IMR-90 (cell line): ENCODE measurements at regions not wholly inside any gene's neighbourhood (a gene's known extent, or its start where the extent isn't known, plus 50 kb on each side); places are given as distances from the start of the nearest gene placed in this dataset.

Experiments
- ATAC-seq: fragments of 200-7000 bp; cut with Tn5 transposase; 2 replicates; pipeline ENCODE4 v1.9.1; 2020; ENCODE audit warnings: low read depth, mild to moderate bottlenecking, moderate library complexity
- BruUV-seq: library from RNA; stranded (reverse); fragments of 400-500 nt; replicated peaks from 2 replicates; lab custom pipeline; 2021; lab: Mats Ljungman, UMichigan
- CTCF ChIA-PET: fragments of 300-600 bp; formaldehyde crosslinking; extraction: SDS; loops from one replicate; lab custom pipeline; 2021; ENCODE audit warnings: antibody characterized with exemption; lab: Yijun Ruan, JAX
- POLR2A ChIA-PET: fragments of 300-600 bp; sonication (Branson Sonifier 250); formaldehyde crosslinking; loops from one replicate; lab custom pipeline; 2022; ENCODE audit warnings: antibody characterized with exemption; ENCODE audit not compliant: unreplicated experiment; lab: Charles Lee
- DNase-seq: peaks from one replicate; pipeline ENCODE4 v3.0.0; 2013
- H2AFZ ChIP-seq: replicated peaks from 2 replicates; pipeline ENCODE3; 2013; ENCODE audit warnings: low read length, mild to moderate bottlenecking; ENCODE audit not compliant: poor library complexity
- H2AK5ac ChIP-seq: 2 replicates; pipeline ENCODE4 v1.6.1; 2013; ENCODE audit warnings: low read depth, low read length, inconsistent platforms
- H2AK9ac ChIP-seq: replicated peaks from 2 replicates; pipeline ENCODE3; 2013; ENCODE audit warnings: mild to moderate bottlenecking, low read depth, low read length, moderate library complexity; ENCODE audit not compliant: poor library complexity
- H2BK120ac ChIP-seq: 2 replicates; pipeline ENCODE4 v1.6.1; 2013; ENCODE audit warnings: low read depth, low read length, inconsistent platforms
- H2BK15ac ChIP-seq: 3 replicates; pipeline ENCODE4 v1.6.1; 2013; ENCODE audit warnings: low read depth, low read length, inconsistent platforms
- H2BK20ac ChIP-seq: 2 replicates; pipeline ENCODE4 v1.6.1; 2013; ENCODE audit warnings: low read depth, mild to moderate bottlenecking, inconsistent platforms, low read length, moderate library complexity
- H2BK5ac ChIP-seq: 2 replicates; pipeline ENCODE4 v1.6.1; 2013; ENCODE audit warnings: mild to moderate bottlenecking, low read depth, low read length, inconsistent platforms; ENCODE audit not compliant: poor library complexity, severe bottlenecking
- H3K14ac ChIP-seq: replicated peaks from 2 replicates; pipeline ENCODE4 v1.6.1; 2013; ENCODE audit warnings: low read depth, low read length, inconsistent platforms
- H3K18ac ChIP-seq: 2 replicates; pipeline ENCODE4 v1.6.1; 2013; ENCODE audit warnings: low read depth, low read length, control low read depth
- H3K23ac ChIP-seq: 2 replicates; pipeline ENCODE4 v1.6.1; 2013; ENCODE audit warnings: low read depth, low read length, inconsistent platforms
- H3K27ac ChIP-seq: 2 replicates; pipeline ENCODE4 v1.5.1; 2013; ENCODE audit warnings: mild to moderate bottlenecking, control low read depth, low read length; ENCODE audit not compliant: insufficient read depth
- H3K27me3 ChIP-seq: 2 replicates; pipeline ENCODE4 v1.6.1; 2013; ENCODE audit warnings: low read length; ENCODE audit not compliant: control insufficient read depth, insufficient read depth
- H3K36me3 ChIP-seq: 2 replicates; pipeline ENCODE4 v1.6.1; 2013; ENCODE audit warnings: low read length, mixed read lengths; ENCODE audit not compliant: control insufficient read depth, insufficient read depth
- H3K4ac ChIP-seq: 2 replicates; pipeline ENCODE4 v1.6.1; 2013; ENCODE audit warnings: low read depth, low read length, inconsistent platforms
- H3K4me1 ChIP-seq: 2 replicates; pipeline ENCODE4 v1.6.1; 2013; ENCODE audit warnings: low read length, mixed read lengths; ENCODE audit not compliant: control insufficient read depth, insufficient read depth
- H3K4me2 ChIP-seq: 2 replicates; pipeline ENCODE4 v1.6.1; 2013; ENCODE audit warnings: low read depth, mild to moderate bottlenecking, control low read depth, low read length, moderate library complexity
- H3K4me3 ChIP-seq: 2 replicates; pipeline ENCODE4 v1.5.1; 2013; ENCODE audit warnings: low read depth, mild to moderate bottlenecking, control low read depth, low read length, moderate library complexity; ENCODE audit not compliant: insufficient read depth
- H3K56ac ChIP-seq: 2 replicates; pipeline ENCODE4 v1.6.1; 2013; ENCODE audit warnings: low read length, inconsistent platforms; ENCODE audit not compliant: insufficient read depth; ENCODE audit errors: extremely low read depth
- H3K79me1 ChIP-seq, 2 experiments: 2 replicates each; pipeline ENCODE4 v1.6.1; 2013; ENCODE audit warnings: low read length in 2 of 2, inconsistent platforms in 1 of 2, low read depth in 1 of 2
- H3K9ac ChIP-seq: 2 replicates; pipeline ENCODE4 v1.6.1; 2013; ENCODE audit warnings: low read depth, low read length, control low read depth
- H3K9me1 ChIP-seq: 2 replicates; pipeline ENCODE4 v1.6.1; 2013; ENCODE audit warnings: low read length, inconsistent platforms; ENCODE audit not compliant: insufficient read depth
- H3K9me3 ChIP-seq: 2 replicates; pipeline ENCODE4 v1.6.1; 2013; ENCODE audit warnings: low read length; ENCODE audit not compliant: control insufficient read depth, insufficient read depth
- H4K20me1 ChIP-seq: 2 replicates; pipeline ENCODE4 v1.6.1; 2013; ENCODE audit warnings: low read length, inconsistent platforms; ENCODE audit not compliant: insufficient read depth
- H4K5ac ChIP-seq: 2 replicates; pipeline ENCODE4 v1.6.1; 2013; ENCODE audit warnings: mild to moderate bottlenecking, low read depth, low read length, control low read depth
- H4K8ac ChIP-seq, 2 experiments: 2 replicates each; pipeline ENCODE4 v1.6.1; 2013; ENCODE audit warnings: low read depth in 2 of 2, low read length in 2 of 2, control low read depth in 1 of 2, inconsistent platforms in 1 of 2
- H4K91ac ChIP-seq: 2 replicates; pipeline ENCODE4 v1.6.1; 2013; ENCODE audit warnings: low read depth, low read length, inconsistent platforms; ENCODE audit not compliant: insufficient read depth
- BHLHE40 ChIP-seq: fragments of 150-350 bp; IDR thresholded peaks from 2 replicates; pipeline ENCODE4 v1.6.1; 2016; ENCODE audit warnings: mild to moderate bottlenecking, low read depth, low read length
- CEBPB ChIP-seq: IDR thresholded peaks from 2 replicates; pipeline ENCODE4 v1.6.1; 2012; ENCODE audit warnings: low read depth, low read length, improper control_type of control experiment
- CHD1 ChIP-seq: IDR thresholded peaks from 2 replicates; pipeline ENCODE4 v1.6.1; 2012; ENCODE audit warnings: low read depth, low read length, improper control_type of control experiment
- FOS ChIP-seq: fragments of 150-350 bp; IDR thresholded peaks from 2 replicates; pipeline ENCODE4 v1.6.1; 2016; ENCODE audit warnings: low read depth, low read length
- MAFK ChIP-seq: IDR thresholded peaks from 2 replicates; pipeline ENCODE4 v1.6.1; 2012; ENCODE audit warnings: low read depth, low read length, improper control_type of control experiment
- MAZ ChIP-seq: IDR thresholded peaks from 2 replicates; pipeline ENCODE4 v1.6.1; 2012; ENCODE audit warnings: low read depth, mild to moderate bottlenecking, low read length, improper control_type of control experiment, moderate library complexity, borderline replicate concordance
- MXI1 ChIP-seq: IDR thresholded peaks from 2 replicates; pipeline ENCODE4 v1.6.1; 2012; ENCODE audit warnings: low read depth, mild to moderate bottlenecking, low read length, moderate library complexity, borderline replicate concordance
- NFE2L2 ChIP-seq: fragments of 150-350 bp; IDR thresholded peaks from 2 replicates; pipeline ENCODE4 v1.6.1; 2016; ENCODE audit warnings: low read depth, mild to moderate bottlenecking, low read length
- POLR2A ChIP-seq: IDR thresholded peaks from 2 replicates; pipeline ENCODE4 v1.6.1; 2012; ENCODE audit warnings: mild to moderate bottlenecking, low read depth, low read length
- RAD21 ChIP-seq: IDR thresholded peaks from 2 replicates; pipeline ENCODE4 v1.6.1; 2012; ENCODE audit warnings: low read length, improper control_type of control experiment
- RCOR1 ChIP-seq: IDR thresholded peaks from 2 replicates; pipeline ENCODE4 v1.6.1; 2012; ENCODE audit warnings: mild to moderate bottlenecking, low read length, improper control_type of control experiment; ENCODE audit not compliant: insufficient replicate concordance
- RFX5 ChIP-seq: IDR thresholded peaks from 2 replicates; pipeline ENCODE4 v1.8.0; 2012; ENCODE audit warnings: low read depth, mild to moderate bottlenecking, low read length, moderate library complexity
- SMC3 ChIP-seq: fragments of 150-350 bp; IDR thresholded peaks from 2 replicates; pipeline ENCODE4 v1.6.1; 2016; ENCODE audit warnings: low read depth, mild to moderate bottlenecking, antibody characterized with exemption, low read length, moderate library complexity
- WGBS, 2 experiments: methylation state at CpG; one replicate each; pipeline versions ENCODE4 v1.1.5 to v1.1.7; 2013; ENCODE audit warnings: missing lambda C conversion rate in 2 of 2; ENCODE audit not compliant: insufficient read length in 1 of 2; ENCODE audit errors: extremely low coverage in 2 of 2; 5-methylcytosine and 5-hydroxymethylcytosine counted together
- dilution Hi-C: fragments of 300-500 bp; cut with HindIII; formaldehyde crosslinking; loops from one replicate; pipeline ENCODE4 v1.14.3; 2018; ENCODE audit warnings: low sequenced_read_pairs; ENCODE audit not compliant: unreplicated experiment
- in situ Hi-C: fragments of 300-500 bp; cut with MboI; formaldehyde crosslinking; loops from 3 replicates; pipeline ENCODE4 v1.14.3; 2019; ENCODE audit warnings: low sequenced_read_pairs, inconsistent platforms, mixed read lengths
- intact Hi-C: fragments of 100-400 bp; cut with micrococcal nuclease; formaldehyde crosslinking; loops from 2 replicates; pipeline ENCODE4 v1.10.0; 2022
- TF ChIP-seq, protein P1 (sequence below): fragments of 150-350 bp; IDR thresholded peaks from 2 replicates; pipeline ENCODE4 v1.6.1; 2016; ENCODE audit warnings: low read depth, mild to moderate bottlenecking, low read length, moderate library complexity, borderline replicate concordance
- TF ChIP-seq, protein P2 (sequence below): fragments of 150-350 bp; IDR thresholded peaks from 2 replicates; pipeline ENCODE4 v1.6.1; 2017; ENCODE audit warnings: mild to moderate bottlenecking, antibody characterized with exemption, low read length, low read depth
- TF ChIP-seq, protein P3 (sequence below): conservative IDR thresholded peaks from 2 replicates; pipeline ENCODE4 v1.5.1; 2012; ENCODE audit warnings: mild to moderate bottlenecking, low read depth, low read length, improper control_type of control experiment

DNA sequence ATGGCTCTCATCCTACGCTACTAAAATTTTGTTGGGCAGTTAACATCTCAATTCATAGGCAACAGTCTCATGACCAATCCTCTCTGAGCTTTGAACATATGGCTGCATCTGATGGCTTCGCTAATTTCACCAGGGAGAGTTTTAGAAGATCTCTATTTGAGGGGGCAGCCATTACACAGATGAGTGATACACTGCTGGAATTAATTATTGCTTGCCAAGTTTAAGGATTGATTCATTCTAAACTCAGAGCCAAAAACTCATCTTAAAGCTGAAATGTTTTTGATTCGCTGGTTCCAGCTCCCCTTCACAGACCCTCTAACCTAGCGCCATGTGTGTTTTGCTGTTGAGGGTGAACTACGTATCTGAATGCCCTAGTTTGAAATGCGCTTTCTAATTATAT lies 519.9 kb upstream of the WWC1 start:
- Histone ChIP-seq H3K18ac (peak overlapping the region; percentile 65; the same call in 1 of the 2 replicates), H4K20me1 (no peaks in the 10 kb centered on the region), H3K23ac (no peak overlapping the region), H3K14ac (no peak overlapping the region), H3K36me3 (no peaks in the 10 kb centered on the region), H3K4me1 (no peaks in the 10 kb centered on the region), H3K4me3 (no peak overlapping the region), H3K27me3 (no peaks in the 10 kb centered on the region), H4K5ac (peak overlapping the region; percentile 17; the same call in 1 of the 2 replicates), H2AK5ac (no peak overlapping the region), H3K27ac (no peak overlapping the region), H3K9me1 (0 out of 2 replicates have a peak, but pooled peaks cover 4% of the 10 kb centered on the region), H4K8ac (no peak overlapping the region), H3K9me3 (no peaks in the 10 kb centered on the region), H3K4me2 (no peak overlapping the region), H2BK15ac (no peak overlapping the region), H2AFZ (no peak overlapping the region), H3K9ac (no peak overlapping the region), H3K56ac (no peak overlapping the region), H2BK20ac (no peak overlapping the region), H2AK9ac (no peak overlapping the region), H3K79me1 (no peaks in the 10 kb centered on the region), H2BK5ac (no peak overlapping the region), H3K4ac (no peak overlapping the region), H2BK120ac (no peak overlapping the region), H4K91ac (no peak overlapping the region)
- DNase-seq (no peak), ATAC-seq (no peak)
- ChIA-PET CTCF (interaction anchor here (1.1 kb wide), 1 partner anchor 11 kb away, joined by 3 read pairs; no protein-coding TSS in a partner anchor), POLR2A (no interaction called here)
- WGBS, 2 experiments: no CpG with 5 or more reads among the region's 6 CpGs
- BruUV-seq: no TSS peak
- in situ Hi-C loops (no loop called here), dilution Hi-C loops (no loop called here), intact Hi-C loops (no loop called here)
- TF ChIP-seq, protein P1, sequence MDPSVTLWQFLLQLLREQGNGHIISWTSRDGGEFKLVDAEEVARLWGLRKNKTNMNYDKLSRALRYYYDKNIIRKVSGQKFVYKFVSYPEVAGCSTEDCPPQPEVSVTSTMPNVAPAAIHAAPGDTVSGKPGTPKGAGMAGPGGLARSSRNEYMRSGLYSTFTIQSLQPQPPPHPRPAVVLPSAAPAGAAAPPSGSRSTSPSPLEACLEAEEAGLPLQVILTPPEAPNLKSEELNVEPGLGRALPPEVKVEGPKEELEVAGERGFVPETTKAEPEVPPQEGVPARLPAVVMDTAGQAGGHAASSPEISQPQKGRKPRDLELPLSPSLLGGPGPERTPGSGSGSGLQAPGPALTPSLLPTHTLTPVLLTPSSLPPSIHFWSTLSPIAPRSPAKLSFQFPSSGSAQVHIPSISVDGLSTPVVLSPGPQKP: no peak
- TF ChIP-seq, protein P2, sequence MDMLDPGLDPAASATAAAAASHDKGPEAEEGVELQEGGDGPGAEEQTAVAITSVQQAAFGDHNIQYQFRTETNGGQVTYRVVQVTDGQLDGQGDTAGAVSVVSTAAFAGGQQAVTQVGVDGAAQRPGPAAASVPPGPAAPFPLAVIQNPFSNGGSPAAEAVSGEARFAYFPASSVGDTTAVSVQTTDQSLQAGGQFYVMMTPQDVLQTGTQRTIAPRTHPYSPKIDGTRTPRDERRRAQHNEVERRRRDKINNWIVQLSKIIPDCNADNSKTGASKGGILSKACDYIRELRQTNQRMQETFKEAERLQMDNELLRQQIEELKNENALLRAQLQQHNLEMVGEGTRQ: no peak
- TF ChIP-seq CEBPB (no peak), RCOR1 (no peak), POLR2A (no peak), MAZ (no peak), MXI1 (no peak), BHLHE40 (no peak), CHD1 (no peak), RAD21 (no peak), NFE2L2 (no peak), RFX5 (no peak), SMC3 (no peak), MAFK (no peak), FOS (no peak)
- TF ChIP-seq, protein P3, sequence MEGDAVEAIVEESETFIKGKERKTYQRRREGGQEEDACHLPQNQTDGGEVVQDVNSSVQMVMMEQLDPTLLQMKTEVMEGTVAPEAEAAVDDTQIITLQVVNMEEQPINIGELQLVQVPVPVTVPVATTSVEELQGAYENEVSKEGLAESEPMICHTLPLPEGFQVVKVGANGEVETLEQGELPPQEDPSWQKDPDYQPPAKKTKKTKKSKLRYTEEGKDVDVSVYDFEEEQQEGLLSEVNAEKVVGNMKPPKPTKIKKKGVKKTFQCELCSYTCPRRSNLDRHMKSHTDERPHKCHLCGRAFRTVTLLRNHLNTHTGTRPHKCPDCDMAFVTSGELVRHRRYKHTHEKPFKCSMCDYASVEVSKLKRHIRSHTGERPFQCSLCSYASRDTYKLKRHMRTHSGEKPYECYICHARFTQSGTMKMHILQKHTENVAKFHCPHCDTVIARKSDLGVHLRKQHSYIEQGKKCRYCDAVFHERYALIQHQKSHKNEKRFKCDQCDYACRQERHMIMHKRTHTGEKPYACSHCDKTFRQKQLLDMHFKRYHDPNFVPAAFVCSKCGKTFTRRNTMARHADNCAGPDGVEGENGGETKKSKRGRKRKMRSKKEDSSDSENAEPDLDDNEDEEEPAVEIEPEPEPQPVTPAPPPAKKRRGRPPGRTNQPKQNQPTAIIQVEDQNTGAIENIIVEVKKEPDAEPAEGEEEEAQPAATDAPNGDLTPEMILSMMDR: no peak
